AG04450 (cell line): ENCODE measurements at regions not wholly inside any gene's neighbourhood (a gene's known extent, or its start where the extent isn't known, plus 50 kb on each side); places are given as distances from the start of the nearest gene placed in this dataset.

ENCODE experiments used
- CTCF ChIA-PET: fragments of 300-600, 350-600 bp; formaldehyde crosslinking; extraction: SDS; loops from one replicate; lab custom pipeline; 2022; ENCODE audit warnings: antibody characterized with exemption, inconsistent platforms; lab: Charles Lee
- POLR2A ChIA-PET: fragments of 350-600 bp; formaldehyde crosslinking; extraction: SDS; loops from one replicate; lab custom pipeline; 2021; ENCODE audit warnings: antibody characterized with exemption, inconsistent platforms; lab: Yijun Ruan, JAX
- DNase-seq: peaks from one replicate; pipeline ENCODE4 v3.0.0-alpha.2; 2011; ENCODE audit warnings: low read depth, low spot score
- H3K27ac ChIP-seq: one replicate; pipeline ENCODE4 v1.5.1; 2012; ENCODE audit warnings: low read depth, low read length, control low read depth
- H3K27me3 ChIP-seq: one replicate; pipeline ENCODE4 v1.6.0; 2012; ENCODE audit warnings: low read length; ENCODE audit not compliant: control insufficient read depth, insufficient read depth
- H3K4me3 ChIP-seq: 2 replicates; pipeline ENCODE4 v1.5.1; 2011; ENCODE audit warnings: mild to moderate bottlenecking, low read depth, low read length, control low read depth
- H3K9me3 ChIP-seq: 2 replicates; pipeline ENCODE4 v1.5.1; 2012; ENCODE audit warnings: low read length; ENCODE audit not compliant: control insufficient read depth, insufficient read depth
- TF ChIP-seq, protein P1 (sequence below): IDR thresholded peaks from 2 replicates; pipeline ENCODE4 v1.5.1; 2011; ENCODE audit warnings: low read depth, low read length, control low read depth, inconsistent platforms

DNA sequence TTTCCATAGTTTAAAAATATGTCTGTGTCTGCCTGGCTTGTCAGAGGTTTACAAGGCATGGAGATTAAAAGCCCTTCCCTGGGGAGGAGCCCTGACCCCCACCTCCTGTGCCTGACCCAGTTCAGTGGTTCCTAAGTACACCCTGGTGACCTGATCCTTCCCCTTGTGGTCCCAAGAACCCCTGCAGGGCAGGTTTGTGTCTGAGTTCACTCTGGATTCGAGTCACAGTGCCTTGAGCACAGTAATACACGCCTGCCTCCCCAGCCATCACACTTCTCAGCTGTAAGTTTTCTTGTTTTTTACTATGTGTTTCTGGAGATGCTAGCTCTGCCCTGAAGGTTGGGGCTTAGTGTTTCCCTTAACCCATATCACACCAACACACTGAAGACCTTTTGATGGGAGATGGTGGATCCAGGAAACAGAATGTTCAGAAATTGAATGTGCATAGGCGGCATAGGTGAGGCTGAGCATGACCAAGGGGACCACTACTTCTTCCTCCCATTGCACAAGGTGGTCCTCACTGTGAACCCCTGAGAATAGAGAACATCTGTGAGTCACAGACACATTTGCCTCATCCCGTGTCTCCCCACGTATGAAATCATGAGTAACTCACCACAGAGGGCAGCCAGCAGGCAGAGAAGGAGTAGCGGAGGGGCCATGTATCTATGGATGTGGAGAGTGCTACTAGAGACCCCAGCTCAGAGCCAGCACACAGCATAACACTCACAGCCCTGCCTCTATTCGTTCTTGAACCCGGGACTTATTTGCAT is 962.9 kb downstream of the TMEM121 start:
- TF ChIP-seq, protein P1, sequence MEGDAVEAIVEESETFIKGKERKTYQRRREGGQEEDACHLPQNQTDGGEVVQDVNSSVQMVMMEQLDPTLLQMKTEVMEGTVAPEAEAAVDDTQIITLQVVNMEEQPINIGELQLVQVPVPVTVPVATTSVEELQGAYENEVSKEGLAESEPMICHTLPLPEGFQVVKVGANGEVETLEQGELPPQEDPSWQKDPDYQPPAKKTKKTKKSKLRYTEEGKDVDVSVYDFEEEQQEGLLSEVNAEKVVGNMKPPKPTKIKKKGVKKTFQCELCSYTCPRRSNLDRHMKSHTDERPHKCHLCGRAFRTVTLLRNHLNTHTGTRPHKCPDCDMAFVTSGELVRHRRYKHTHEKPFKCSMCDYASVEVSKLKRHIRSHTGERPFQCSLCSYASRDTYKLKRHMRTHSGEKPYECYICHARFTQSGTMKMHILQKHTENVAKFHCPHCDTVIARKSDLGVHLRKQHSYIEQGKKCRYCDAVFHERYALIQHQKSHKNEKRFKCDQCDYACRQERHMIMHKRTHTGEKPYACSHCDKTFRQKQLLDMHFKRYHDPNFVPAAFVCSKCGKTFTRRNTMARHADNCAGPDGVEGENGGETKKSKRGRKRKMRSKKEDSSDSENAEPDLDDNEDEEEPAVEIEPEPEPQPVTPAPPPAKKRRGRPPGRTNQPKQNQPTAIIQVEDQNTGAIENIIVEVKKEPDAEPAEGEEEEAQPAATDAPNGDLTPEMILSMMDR = no peak
- POLR2A ChIA-PET = no interaction called here
- H3K4me3 ChIP-seq = no peak overlapping the region
- DNase-seq = no peak
- H3K27me3 ChIP-seq = no peaks in the 10 kb centered on the region
- CTCF ChIA-PET = no interaction called here
- no peak overlapping the region for H3K27ac ChIP-seq
- peaks cover 20% of the 10 kb centered on the region; the same call in 1 of the 2 replicates for H3K9me3 ChIP-seq

DNA sequence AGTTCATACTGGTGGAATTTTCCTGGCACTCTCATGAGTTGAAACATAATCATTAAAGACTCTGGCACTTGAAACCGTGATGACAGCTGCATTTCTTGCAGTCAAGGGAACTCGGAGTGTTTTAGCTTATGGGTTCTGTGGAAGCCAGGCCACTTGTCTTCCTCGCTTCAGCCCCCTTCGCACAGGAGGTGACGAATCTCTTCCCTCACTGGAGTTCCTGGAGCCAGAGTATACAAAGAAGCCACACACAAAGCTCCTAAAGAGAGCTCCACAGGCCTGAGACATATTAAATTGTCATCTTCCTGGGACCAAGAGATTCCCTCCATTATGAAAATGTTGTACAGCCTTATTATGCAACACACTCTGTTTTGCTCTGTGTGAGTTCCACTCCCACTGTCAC is 964.1 kb downstream of the TMEM121 start:
- TF ChIP-seq, protein P1 = no peak
- peaks cover 26% of the 10 kb centered on the region; the same call in 1 of the 2 replicates for H3K9me3 ChIP-seq
- CTCF ChIA-PET = no interaction called here

DNA sequence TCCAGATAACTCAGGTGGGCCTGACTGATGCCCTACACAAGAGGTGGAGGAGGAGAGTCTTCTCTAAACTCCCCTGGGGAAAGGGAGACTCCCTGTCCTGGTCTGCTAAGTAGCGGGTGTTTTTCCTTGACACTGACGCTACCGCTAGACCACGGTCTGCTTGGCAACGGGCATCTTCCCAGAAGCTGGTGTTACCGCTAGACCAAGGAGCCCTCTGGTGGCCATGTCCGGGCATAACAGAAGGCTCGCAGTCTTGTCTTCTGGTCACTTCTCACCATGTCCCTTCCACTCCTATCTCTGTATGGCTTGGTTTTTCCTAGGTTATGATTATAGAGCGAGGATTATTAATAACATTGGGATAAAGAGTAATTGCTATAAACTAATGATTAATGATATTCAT is 965.5 kb downstream of the TMEM121 start:
- TF ChIP-seq, protein P1 = peak; percentile 12; the same call in 1 of the 2 replicates
- Histone ChIP-seq H3K9me3 (peaks cover 33% of the 10 kb centered on the region), H3K27me3 (no peaks in the 10 kb centered on the region), H3K27ac (no peak overlapping the region), H3K4me3 (no peak overlapping the region)
- POLR2A ChIA-PET = no interaction called here
- no peak for DNase-seq
- CTCF ChIA-PET = no interaction called here

More for the DNA sequence above, 964.1 kb downstream of the TMEM121 start:
- no peak overlapping the region for H3K27ac ChIP-seq
- H3K4me3 ChIP-seq = no peak overlapping the region
- no peak for DNase-seq
- H3K27me3 ChIP-seq = no peaks in the 10 kb centered on the region
- POLR2A ChIA-PET = no interaction called here

DNA sequence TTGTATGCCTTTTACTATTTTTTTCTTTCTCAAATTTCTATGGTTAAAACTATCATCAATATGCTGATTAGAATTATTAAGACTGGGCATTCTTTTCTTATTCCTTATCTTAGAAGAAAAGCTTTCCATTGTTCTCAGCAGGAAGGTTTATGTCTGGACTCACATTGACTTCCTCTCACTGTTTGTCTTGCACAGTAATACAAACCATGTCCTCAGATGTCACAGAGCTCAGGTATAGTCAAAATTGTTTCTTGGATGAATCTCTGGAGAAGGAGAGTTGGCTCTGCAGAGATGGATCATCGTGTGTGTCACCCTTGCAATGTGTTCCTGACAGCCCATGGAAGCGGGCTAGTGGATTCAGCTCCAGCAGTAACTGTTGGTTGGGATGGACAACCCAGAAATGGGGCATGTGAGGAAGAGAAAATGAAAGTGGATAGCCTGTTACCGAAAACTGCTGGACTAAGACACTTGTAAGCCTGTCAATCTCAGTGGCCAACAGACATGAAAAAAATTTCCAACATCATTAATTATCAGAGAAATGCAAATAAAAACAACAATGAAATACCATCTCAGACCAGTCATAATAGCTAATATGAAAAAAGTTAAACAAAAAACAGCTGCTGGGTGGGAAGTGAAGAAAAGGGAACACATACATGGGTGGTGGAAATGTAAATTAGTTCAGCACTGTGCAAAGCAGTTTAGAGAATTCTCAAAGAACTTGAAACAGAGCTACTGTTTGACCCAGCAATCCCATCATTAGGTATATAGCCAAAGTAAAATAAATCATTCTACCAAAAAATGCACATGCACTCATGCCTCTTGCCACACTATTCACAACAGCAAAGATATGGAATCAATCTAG is 967.8 kb downstream of the TMEM121 start:
- ChIA-PET POLR2A (no interaction called here), CTCF (no interaction called here)
- Histone ChIP-seq H3K27ac (no peak overlapping the region), H3K4me3 (no peak overlapping the region), H3K27me3 (no peaks in the 10 kb centered on the region), H3K9me3 (peaks cover 28% of the 10 kb centered on the region)
- TF ChIP-seq, protein P1 = no peak
- no peak for DNase-seq

DNA sequence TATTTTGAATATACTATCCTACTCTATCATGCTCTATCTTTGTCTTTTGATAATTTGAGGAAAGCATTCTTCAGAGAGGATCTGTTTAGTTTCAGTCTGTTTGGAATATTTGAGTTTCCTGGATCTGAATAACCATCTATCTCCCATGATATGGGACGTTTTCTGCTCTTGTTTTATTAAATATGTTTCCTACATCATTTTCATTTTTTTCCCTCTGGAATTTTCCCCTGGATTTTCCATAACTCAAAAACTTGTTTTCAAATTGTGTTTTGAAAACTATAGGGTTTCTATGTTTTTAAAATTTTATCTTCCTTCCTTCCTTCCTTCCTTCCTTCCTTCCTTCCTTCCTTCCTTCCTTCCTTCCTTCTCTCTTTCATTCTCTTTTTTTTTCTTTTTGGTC is 974.2 kb downstream of the TMEM121 start:
- TF ChIP-seq, protein P1 = no peak
- Histone ChIP-seq H3K27me3 (no peaks in the 10 kb centered on the region), H3K9me3 (peaks cover 17% of the 10 kb centered on the region), H3K27ac (no peak overlapping the region), H3K4me3 (no peak overlapping the region)
- DNase-seq = no peak
- ChIA-PET CTCF (no interaction called here), POLR2A (no interaction called here)
